NCI-H510A (cell line): ENCODE measurements at regions not wholly inside any gene's neighbourhood (a gene's known extent, or its start where the extent isn't known, plus 50 kb on each side); places are given as distances from the start of the nearest gene placed in this dataset.

Experiments used
- DNase-seq: peaks from one replicate; lab custom pipeline; 2025; lab: John Stamatoyannopoulos, UW

- DNase-seq: no peak
Observed at GRCh38 chr12:61780435-61780834, 479.8 kb upstream of the USP15 start.

- no peak for DNase-seq
Observed at GRCh38 chr12:61781021-61781581, 479.1 kb upstream of the USP15 start.

- DNase-seq: no peak
Observed at GRCh38 chr12:61796846-61797245, 463.4 kb upstream of the USP15 start.

GRCh38 chr12:61797266-61797665, 462.9 kb upstream of the USP15 start:
- no peak for DNase-seq

GRCh38 chr12:61798778-61799177, 461.4 kb upstream of the USP15 start:
- DNase-seq: no peak

- no peak for DNase-seq
Observed at GRCh38 chr12:61804301-61804700, 455.9 kb upstream of the USP15 start.

- no peak for DNase-seq
Observed at GRCh38 chr12:61808856-61809255, 451.3 kb upstream of the USP15 start.

- no peak for DNase-seq
Observed at GRCh38 chr12:61810486-61810885, 449.7 kb upstream of the USP15 start.

GRCh38 chr12:61821381-61821780, 438.8 kb upstream of the USP15 start:
- no peak for DNase-seq

- no peak for DNase-seq
Observed at GRCh38 chr12:61823102-61823501, 437.1 kb upstream of the USP15 start.

- no peak for DNase-seq
Observed at GRCh38 chr12:61846765-61847164, 413.4 kb upstream of the USP15 start.

GRCh38 chr12:61848893-61849292, 411.3 kb upstream of the USP15 start:
- no peak for DNase-seq

GRCh38 chr12:61853945-61854344, 406.3 kb upstream of the USP15 start:
- no peak for DNase-seq

GRCh38 chr12:61854902-61855301, 405.3 kb upstream of the USP15 start:
- DNase-seq: no peak

GRCh38 chr12:61857968-61858367, 402.2 kb upstream of the USP15 start:
- DNase-seq: no peak

- DNase-seq: no peak
Observed at GRCh38 chr12:61860451-61860850, 399.8 kb upstream of the USP15 start.

- no peak for DNase-seq
Observed at GRCh38 chr12:61862986-61863385, 397.2 kb upstream of the USP15 start.

GRCh38 chr12:61863811-61864210, 396.4 kb upstream of the USP15 start:
- no peak for DNase-seq

- DNase-seq: no peak
Observed at GRCh38 chr12:61869796-61870195, 390.4 kb upstream of the USP15 start.

- DNase-seq: no peak
Observed at GRCh38 chr12:61870658-61871484, 389.3 kb upstream of the USP15 start.

- DNase-seq: no peak
Observed at GRCh38 chr12:61871485-61871810, 388.8 kb upstream of the USP15 start.

GRCh38 chr12:61879229-61879628, 381.0 kb upstream of the USP15 start:
- no peak for DNase-seq

- no peak for DNase-seq
Observed at GRCh38 chr12:61880186-61880585, 380.0 kb upstream of the USP15 start.

- DNase-seq: no peak
Observed at GRCh38 chr12:61891632-61892031, 368.6 kb upstream of the USP15 start.
